ENCODE measurements at regions not wholly inside any gene's neighbourhood (a gene's known extent, or its start where the extent isn't known, plus 50 kb on each side); places are given as distances from the start of the nearest gene placed in this dataset.

- TF ChIP-seq POLR2AphosphoS5 (IDR thresholded peaks at IDR 0.05; ENCODE audit: low read depth, low read length) (no peak), GABPA (IDR thresholded peaks at IDR 0.05; ENCODE audit: borderline replicate concordance, insufficient read depth, low read length) (no peak), CHD1 (IDR thresholded peaks at IDR 0.05; ENCODE audit: low read depth, low read length) (no peak), SP1 (IDR thresholded peaks at IDR 0.05; ENCODE audit: low read depth, low read length) (no peak), CHD2 (IDR thresholded peaks at IDR 0.05; ENCODE audit: low read length) (no peak), SAP30 (IDR thresholded peaks at IDR 0.05; ENCODE audit: insufficient read depth, insufficient replicate concordance, low read length) (no peak), SRF (IDR thresholded peaks at IDR 0.05; ENCODE audit: low read depth, low read length) (no peak)
These were observed 93.4 kb downstream of the PLK2 start (continued) for GRCh38 chr5:58366461-58366860.

All from H1 (cell line).